SK-N-SH treated with all-trans-retinoic acid at 6 μM for 48 hours (cell line): ENCODE measurements at regions not wholly inside any gene's neighbourhood (a gene's known extent, or its start where the extent isn't known, plus 50 kb on each side); places are given as distances from the start of the nearest gene placed in this dataset.

ENCODE experiments used
- ARNTL ChIP-seq: fragments of 450-650 bp; formaldehyde crosslinking; IDR thresholded peaks from 2 replicates; pipeline ENCODE4 v1.5.0; 2020; ENCODE audit warnings: low read depth, mild to moderate bottlenecking, moderate library complexity, borderline replicate concordance
- CSRNP3 ChIP-seq: fragments of 250-450 bp; sonication (Bioruptor Pico); IDR thresholded peaks from 2 replicates; pipeline ENCODE4 v1.5.1; 2021; ENCODE audit warnings: mild to moderate bottlenecking, moderate library complexity
- GLIS3 ChIP-seq: fragments of 250-450 bp; sonication (Bioruptor Pico); IDR thresholded peaks from 2 replicates; pipeline ENCODE4 v1.5.0; 2020; ENCODE audit warnings: mild to moderate bottlenecking, moderate library complexity
- ISL1 ChIP-seq: fragments of 250-450 bp; sonication (Bioruptor Pico); IDR thresholded peaks from 2 replicates; pipeline ENCODE4 v2.1.2; 2022; ENCODE audit warnings: mild to moderate bottlenecking, moderate library complexity
- PATZ1 ChIP-seq: fragments of 250-450 bp; sonication (Bioruptor Pico); IDR thresholded peaks from 2 replicates; pipeline ENCODE4 v1.8.0; 2020; ENCODE audit warnings: mild to moderate bottlenecking, moderate library complexity, borderline replicate concordance
- RARB ChIP-seq: fragments of 250-450 bp; sonication (Bioruptor Pico); IDR thresholded peaks from 2 replicates; pipeline ENCODE4 v1.8.0; 2021; ENCODE audit warnings: mild to moderate bottlenecking, moderate library complexity
- SNAI2 ChIP-seq: fragments of 250-450 bp; sonication (Bioruptor Pico); IDR thresholded peaks from 2 replicates; pipeline ENCODE4 v1.5.0; 2020; ENCODE audit warnings: mild to moderate bottlenecking, moderate library complexity
- TOX ChIP-seq: fragments of 250-450 bp; sonication (Bioruptor Pico); IDR thresholded peaks from 2 replicates; pipeline ENCODE4 v1.8.0; 2021; ENCODE audit warnings: mild to moderate bottlenecking, moderate library complexity, borderline replicate concordance
- ZFP3 ChIP-seq: fragments of 250-450 bp; sonication (Bioruptor Pico); IDR thresholded peaks from 2 replicates; pipeline ENCODE4 v1.5.0; 2020; ENCODE audit warnings: mild to moderate bottlenecking, moderate library complexity
- ZFP30 ChIP-seq: fragments of 450-650 bp; formaldehyde crosslinking; IDR thresholded peaks from 2 replicates; pipeline ENCODE4 v1.5.0; 2022; ENCODE audit warnings: mild to moderate bottlenecking, moderate library complexity
- ZNF8 ChIP-seq: fragments of 450-650 bp; formaldehyde crosslinking; IDR thresholded peaks from 2 replicates; pipeline ENCODE4 v1.5.0; 2020; ENCODE audit warnings: mild to moderate bottlenecking, moderate library complexity

- TF ChIP-seq CSRNP3 (CRISPR knock-in tag) (no peak), ZFP30 (no peak), RARB (CRISPR knock-in tag) (no peak), ARNTL (no peak), ZFP3 (no peak), ZNF8 (CRISPR knock-in tag) (no peak), TOX (CRISPR knock-in tag) (no peak), ISL1 (no peak), PATZ1 (CRISPR knock-in tag) (no peak), SNAI2 (CRISPR knock-in tag) (no peak), GLIS3 (CRISPR knock-in tag) (no peak)
Measured at GRCh38 chr15:25993506-25993905, 130.4 kb upstream of the ATP10A start.
